ENCODE measurements at regions not wholly inside any gene's neighbourhood (a gene's known extent, or its start where the extent isn't known, plus 50 kb on each side); places are given as distances from the start of the nearest gene placed in this dataset.

DNA sequence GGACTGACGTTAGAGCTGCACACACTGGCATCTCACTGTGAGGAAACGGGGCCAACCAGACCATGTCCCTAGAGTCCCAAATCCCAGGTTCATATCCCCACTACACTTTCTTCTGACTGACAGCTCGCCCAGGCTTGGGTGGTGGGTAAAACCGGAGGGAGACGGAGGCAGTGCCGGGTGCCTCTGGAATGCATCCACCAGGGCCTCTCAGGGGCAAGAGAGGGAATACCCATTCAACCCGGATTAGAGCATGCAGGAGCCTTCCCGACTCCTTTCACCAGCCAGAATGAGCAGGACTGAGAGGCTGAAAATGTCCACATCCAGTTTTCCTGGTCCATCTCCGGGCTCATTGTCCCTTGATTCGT lies 297.2 kb downstream of the ADGRD1 start:
- H3K27me3 ChIP-seq (ENCODE audit: control insufficient read depth, extremely low read depth, insufficient read depth, low read length) = no peaks in the 10 kb centered on the region
- H3K9ac ChIP-seq (ENCODE audit: control insufficient read depth, extremely low read depth, insufficient read depth, low read length) = no peak overlapping the region
- H3K79me2 ChIP-seq (ENCODE audit: control insufficient read depth, insufficient read depth, low read length) = no peaks in the 10 kb centered on the region
- FAIRE-seq = no peak
- H3K9me3 ChIP-seq (ENCODE audit: control insufficient read depth, low read depth, low read length) = peaks cover 4% of the 10 kb centered on the region
- no peak for DNase-seq (ENCODE audit: low read depth, low spot score)
- dilution Hi-C loops (cut with MboI; ENCODE audit: extremely low pct_ligation_motif_present, low sequenced_read_pairs) = no loop called here
- no peak overlapping the region for H3K27ac ChIP-seq (ENCODE audit: control insufficient read depth, insufficient read depth, low read length)
- H3K4me2 ChIP-seq (ENCODE audit: control insufficient read depth, extremely low read depth, insufficient read depth, low read depth, low read length) = no peak overlapping the region
- H3K36me3 ChIP-seq (ENCODE audit: control insufficient read depth in 2 of 2, extremely low read depth in 1 of 2, insufficient read depth in 2 of 2, low read length in 2 of 2) = no peaks in the 10 kb centered on the region
- no peaks in the 10 kb centered on the region for H3K9me1 ChIP-seq (ENCODE audit: control insufficient read depth, extremely low read depth, insufficient read depth, low read length)
- no peaks in the 10 kb centered on the region for H4K20me1 ChIP-seq (ENCODE audit: control insufficient read depth, extremely low read depth, insufficient read depth, low read length)
- H2AFZ ChIP-seq (ENCODE audit: control insufficient read depth, low read length) = no peak overlapping the region
- H3K4me3 ChIP-seq (ENCODE audit: control insufficient read depth in 2 of 3, extremely low read depth in 1 of 3, insufficient read depth in 2 of 3, low read depth in 1 of 3, low read length in 3 of 3) = no peak overlapping the region
- TF ChIP-seq, protein P1, sequence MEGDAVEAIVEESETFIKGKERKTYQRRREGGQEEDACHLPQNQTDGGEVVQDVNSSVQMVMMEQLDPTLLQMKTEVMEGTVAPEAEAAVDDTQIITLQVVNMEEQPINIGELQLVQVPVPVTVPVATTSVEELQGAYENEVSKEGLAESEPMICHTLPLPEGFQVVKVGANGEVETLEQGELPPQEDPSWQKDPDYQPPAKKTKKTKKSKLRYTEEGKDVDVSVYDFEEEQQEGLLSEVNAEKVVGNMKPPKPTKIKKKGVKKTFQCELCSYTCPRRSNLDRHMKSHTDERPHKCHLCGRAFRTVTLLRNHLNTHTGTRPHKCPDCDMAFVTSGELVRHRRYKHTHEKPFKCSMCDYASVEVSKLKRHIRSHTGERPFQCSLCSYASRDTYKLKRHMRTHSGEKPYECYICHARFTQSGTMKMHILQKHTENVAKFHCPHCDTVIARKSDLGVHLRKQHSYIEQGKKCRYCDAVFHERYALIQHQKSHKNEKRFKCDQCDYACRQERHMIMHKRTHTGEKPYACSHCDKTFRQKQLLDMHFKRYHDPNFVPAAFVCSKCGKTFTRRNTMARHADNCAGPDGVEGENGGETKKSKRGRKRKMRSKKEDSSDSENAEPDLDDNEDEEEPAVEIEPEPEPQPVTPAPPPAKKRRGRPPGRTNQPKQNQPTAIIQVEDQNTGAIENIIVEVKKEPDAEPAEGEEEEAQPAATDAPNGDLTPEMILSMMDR (optimal IDR thresholded peaks at IDR 0.05 in 1 of 3, IDR thresholded peaks at IDR 0.05 in 1 of 3, conservative IDR thresholded peaks at IDR 0.05 in 1 of 3; ENCODE audit: extremely low read depth in 1 of 3, insufficient read depth in 2 of 3, low read length in 3 of 3) = no peak
- TF ChIP-seq EZH2 (IDR thresholded peaks at IDR 0.05; ENCODE audit: low read length) = no peak
- no peaks in the 10 kb centered on the region for H3K4me1 ChIP-seq (ENCODE audit: control insufficient read depth, extremely low read depth, insufficient read depth, low read length)

GRCh38 chr12:131251336-131252101 lies 297.8 kb downstream of the ADGRD1 start:
- H3K27ac ChIP-seq (ENCODE audit: control insufficient read depth, insufficient read depth, low read length) = no peak overlapping the region
- H3K4me1 ChIP-seq (ENCODE audit: control insufficient read depth, extremely low read depth, insufficient read depth, low read length) = no peaks in the 10 kb centered on the region
- H3K36me3 ChIP-seq (ENCODE audit: control insufficient read depth in 2 of 2, extremely low read depth in 1 of 2, insufficient read depth in 2 of 2, low read length in 2 of 2) = no peaks in the 10 kb centered on the region
- no peak overlapping the region for H3K4me2 ChIP-seq (ENCODE audit: control insufficient read depth, extremely low read depth, insufficient read depth, low read depth, low read length)
- no peaks in the 10 kb centered on the region for H3K79me2 ChIP-seq (ENCODE audit: control insufficient read depth, insufficient read depth, low read length)
- peaks cover 4% of the 10 kb centered on the region for H3K9me3 ChIP-seq (ENCODE audit: control insufficient read depth, low read depth, low read length)
- no peaks in the 10 kb centered on the region for H3K9me1 ChIP-seq (ENCODE audit: control insufficient read depth, extremely low read depth, insufficient read depth, low read length)
- no peaks in the 10 kb centered on the region for H4K20me1 ChIP-seq (ENCODE audit: control insufficient read depth, extremely low read depth, insufficient read depth, low read length)
- dilution Hi-C loops (cut with MboI; ENCODE audit: extremely low pct_ligation_motif_present, low sequenced_read_pairs) = no loop called here
- TF ChIP-seq, protein P1 (optimal IDR thresholded peaks at IDR 0.05 in 1 of 3, IDR thresholded peaks at IDR 0.05 in 1 of 3, conservative IDR thresholded peaks at IDR 0.05 in 1 of 3; ENCODE audit: extremely low read depth in 1 of 3, insufficient read depth in 2 of 3, low read length in 3 of 3) = no peak
- no peak for TF ChIP-seq EZH2 (IDR thresholded peaks at IDR 0.05; ENCODE audit: low read length)
- FAIRE-seq = no peak
- H3K27me3 ChIP-seq (ENCODE audit: control insufficient read depth, extremely low read depth, insufficient read depth, low read length) = no peaks in the 10 kb centered on the region
- H3K9ac ChIP-seq (ENCODE audit: control insufficient read depth, extremely low read depth, insufficient read depth, low read length) = no peak overlapping the region
- H3K4me3 ChIP-seq (ENCODE audit: control insufficient read depth in 2 of 3, extremely low read depth in 1 of 3, insufficient read depth in 2 of 3, low read depth in 1 of 3, low read length in 3 of 3) = no peak overlapping the region
- no peak overlapping the region for H2AFZ ChIP-seq (ENCODE audit: control insufficient read depth, low read length)
- no peak for DNase-seq (ENCODE audit: low read depth, low spot score)

Data from keratinocyte (primary cell).